ENCODE measurements at regions not wholly inside any gene's neighbourhood (a gene's known extent, or its start where the extent isn't known, plus 50 kb on each side); places are given as distances from the start of the nearest gene placed in this dataset.

GRCh38 chr10:29199941-29200679, 88.8 kb upstream of the LYZL1 start:
- H3K27ac ChIP-seq (ENCODE audit: control insufficient read depth, insufficient read depth, low read length) = no peak overlapping the region
- no peak for DNase-seq (ENCODE audit: low read depth, low spot score)
- TF ChIP-seq CTCF (optimal IDR thresholded peaks at IDR 0.05 in 1 of 3, IDR thresholded peaks at IDR 0.05 in 1 of 3, conservative IDR thresholded peaks at IDR 0.05 in 1 of 3; ENCODE audit: extremely low read depth in 1 of 3, insufficient read depth in 2 of 3, low read length in 3 of 3) (no peak), EZH2 (IDR thresholded peaks at IDR 0.05; ENCODE audit: low read length) (no peak)
- no peaks in the 10 kb centered on the region for H3K9me1 ChIP-seq (ENCODE audit: control insufficient read depth, extremely low read depth, insufficient read depth, low read length)
- H3K36me3 ChIP-seq (ENCODE audit: control insufficient read depth in 2 of 2, extremely low read depth in 1 of 2, insufficient read depth in 2 of 2, low read length in 2 of 2) = no peaks in the 10 kb centered on the region
- no peak for FAIRE-seq
- H3K4me3 ChIP-seq (ENCODE audit: control insufficient read depth in 2 of 3, extremely low read depth in 1 of 3, insufficient read depth in 2 of 3, low read depth in 1 of 3, low read length in 3 of 3) = no peak overlapping the region
- H3K9me3 ChIP-seq (ENCODE audit: control insufficient read depth, low read depth, low read length) = no peaks in the 10 kb centered on the region
- peaks cover 11% of the 10 kb centered on the region for H3K27me3 ChIP-seq (ENCODE audit: control insufficient read depth, extremely low read depth, insufficient read depth, low read length)
- H3K9ac ChIP-seq (ENCODE audit: control insufficient read depth, extremely low read depth, insufficient read depth, low read length) = no peak overlapping the region
- no peaks in the 10 kb centered on the region for H4K20me1 ChIP-seq (ENCODE audit: control insufficient read depth, extremely low read depth, insufficient read depth, low read length)
- no peak overlapping the region for H2AFZ ChIP-seq (ENCODE audit: control insufficient read depth, low read length)
- dilution Hi-C loops (cut with MboI; ENCODE audit: extremely low pct_ligation_motif_present, low sequenced_read_pairs) = no loop called here
- no peaks in the 10 kb centered on the region for H3K79me2 ChIP-seq (ENCODE audit: control insufficient read depth, insufficient read depth, low read length)
- no peak overlapping the region for H3K4me2 ChIP-seq (ENCODE audit: control insufficient read depth, extremely low read depth, insufficient read depth, low read depth, low read length)
- H3K4me1 ChIP-seq (ENCODE audit: control insufficient read depth, extremely low read depth, insufficient read depth, low read length) = no peaks in the 10 kb centered on the region

GRCh38 chr10:29202386-29202940, 86.4 kb upstream of the LYZL1 start:
- Histone ChIP-seq H3K9me3 (ENCODE audit: control insufficient read depth, low read depth, low read length) (no peaks in the 10 kb centered on the region), H2AFZ (ENCODE audit: control insufficient read depth, low read length) (no peak overlapping the region), H3K9me1 (ENCODE audit: control insufficient read depth, extremely low read depth, insufficient read depth, low read length) (no peaks in the 10 kb centered on the region), H3K79me2 (ENCODE audit: control insufficient read depth, insufficient read depth, low read length) (no peaks in the 10 kb centered on the region), H3K4me1 (ENCODE audit: control insufficient read depth, extremely low read depth, insufficient read depth, low read length) (no peaks in the 10 kb centered on the region), H3K4me2 (ENCODE audit: control insufficient read depth, extremely low read depth, insufficient read depth, low read depth, low read length) (no peak overlapping the region), H3K36me3 (ENCODE audit: control insufficient read depth in 2 of 2, extremely low read depth in 1 of 2, insufficient read depth in 2 of 2, low read length in 2 of 2) (no peaks in the 10 kb centered on the region), H3K9ac (ENCODE audit: control insufficient read depth, extremely low read depth, insufficient read depth, low read length) (no peak overlapping the region), H4K20me1 (ENCODE audit: control insufficient read depth, extremely low read depth, insufficient read depth, low read length) (no peaks in the 10 kb centered on the region), H3K4me3 (ENCODE audit: control insufficient read depth in 2 of 3, extremely low read depth in 1 of 3, insufficient read depth in 2 of 3, low read depth in 1 of 3, low read length in 3 of 3) (no peak overlapping the region), H3K27ac (ENCODE audit: control insufficient read depth, insufficient read depth, low read length) (no peak overlapping the region), H3K27me3 (ENCODE audit: control insufficient read depth, extremely low read depth, insufficient read depth, low read length) (peaks cover 7% of the 10 kb centered on the region)
- FAIRE-seq (no peak), DNase-seq (ENCODE audit: low read depth, low spot score) (no peak)
- TF ChIP-seq EZH2 (IDR thresholded peaks at IDR 0.05; ENCODE audit: low read length) (no peak), CTCF (optimal IDR thresholded peaks at IDR 0.05 in 1 of 3, IDR thresholded peaks at IDR 0.05 in 1 of 3, conservative IDR thresholded peaks at IDR 0.05 in 1 of 3; ENCODE audit: extremely low read depth in 1 of 3, insufficient read depth in 2 of 3, low read length in 3 of 3) (no peak)
- dilution Hi-C loops (cut with MboI; ENCODE audit: extremely low pct_ligation_motif_present, low sequenced_read_pairs) = no loop called here
